ENCODE measurements at regions not wholly inside any gene's neighbourhood (a gene's known extent, or its start where the extent isn't known, plus 50 kb on each side); places are given as distances from the start of the nearest gene placed in this dataset.

DNA sequence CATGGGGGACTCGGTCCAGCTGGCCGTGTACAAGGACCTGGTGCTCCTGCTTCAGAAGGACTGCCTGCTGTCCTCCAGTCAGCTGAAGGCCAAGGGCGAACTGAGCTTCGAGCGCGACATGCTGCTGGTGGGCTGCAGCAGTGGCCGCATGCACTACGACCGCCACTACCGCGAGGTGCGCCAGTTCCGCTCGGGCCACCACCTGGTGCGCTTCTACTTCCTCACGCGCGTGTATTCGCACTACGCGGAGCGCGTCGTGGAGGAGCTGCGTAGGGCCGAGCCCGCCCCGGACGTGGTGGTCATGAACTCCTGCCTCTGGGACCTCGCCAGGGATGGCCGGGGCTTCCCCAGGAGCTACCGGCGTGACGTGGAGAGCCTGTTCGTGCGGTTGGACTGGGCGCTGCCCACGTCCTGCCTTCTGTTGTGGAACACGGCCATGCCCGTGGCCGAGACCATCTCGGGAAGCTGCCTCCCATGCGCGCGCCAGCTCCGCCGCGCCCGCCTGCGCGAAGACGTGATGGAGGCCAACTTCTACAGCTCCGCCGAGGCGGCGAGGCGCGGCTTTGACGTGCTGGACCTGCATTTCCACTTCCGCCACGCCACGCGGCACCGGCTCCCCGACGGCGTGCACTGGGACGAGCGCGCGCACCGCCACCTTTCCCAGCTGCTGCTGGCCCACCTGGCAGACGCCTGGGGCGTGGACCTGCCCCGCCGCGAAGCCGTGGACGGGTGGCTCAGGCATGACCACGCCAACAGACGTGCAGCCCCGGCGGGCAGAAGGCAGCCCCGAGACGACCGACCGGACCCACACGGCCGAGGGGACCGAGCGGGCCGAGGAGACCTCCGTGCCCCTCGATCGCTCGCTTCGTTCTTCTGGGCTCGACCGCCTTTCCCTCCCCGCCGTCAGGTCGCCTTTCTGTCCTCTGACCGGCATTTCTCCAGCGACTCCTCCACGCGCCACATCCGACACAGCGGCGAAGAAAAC, 293.9 kb upstream of the ERBB4 start:
- POLR2A ChIA-PET, result no interaction called here

DNA sequence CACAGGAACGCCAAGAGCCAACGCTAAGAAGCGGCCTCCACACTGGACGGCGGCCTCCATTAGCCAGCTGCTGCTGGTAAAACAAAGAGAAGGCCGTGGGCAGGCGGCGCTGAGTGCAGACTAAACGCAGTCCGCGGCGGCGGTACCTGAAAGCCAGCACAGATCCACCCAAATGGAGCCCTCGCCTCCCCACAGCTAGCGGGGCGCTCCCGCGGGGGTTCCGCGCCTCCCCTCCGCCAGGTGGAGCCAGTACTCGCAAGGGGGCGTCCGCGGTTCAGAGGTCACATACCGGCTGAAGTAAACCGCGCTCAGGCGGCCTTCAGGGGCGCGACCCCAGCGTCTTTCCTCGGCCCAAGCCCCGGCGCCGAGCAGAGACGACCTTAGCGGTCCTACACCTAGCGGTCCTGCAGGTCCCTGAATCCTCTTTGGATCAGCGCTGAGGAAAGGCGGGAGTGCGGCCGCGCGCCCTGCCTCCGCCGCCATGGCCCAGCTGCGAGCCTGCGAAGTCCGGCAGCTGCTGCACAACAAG, 293.1 kb upstream of the ERBB4 start:
- no peak for DNase-seq (ENCODE audit: low read depth, low spot score)
- H3K4me3 ChIP-seq (ENCODE audit: low read depth, low read length), result no peak overlapping the region
- CTCF ChIA-PET, result no interaction called here
- POLR2A ChIA-PET, result no interaction called here
- TF ChIP-seq, protein P1, sequence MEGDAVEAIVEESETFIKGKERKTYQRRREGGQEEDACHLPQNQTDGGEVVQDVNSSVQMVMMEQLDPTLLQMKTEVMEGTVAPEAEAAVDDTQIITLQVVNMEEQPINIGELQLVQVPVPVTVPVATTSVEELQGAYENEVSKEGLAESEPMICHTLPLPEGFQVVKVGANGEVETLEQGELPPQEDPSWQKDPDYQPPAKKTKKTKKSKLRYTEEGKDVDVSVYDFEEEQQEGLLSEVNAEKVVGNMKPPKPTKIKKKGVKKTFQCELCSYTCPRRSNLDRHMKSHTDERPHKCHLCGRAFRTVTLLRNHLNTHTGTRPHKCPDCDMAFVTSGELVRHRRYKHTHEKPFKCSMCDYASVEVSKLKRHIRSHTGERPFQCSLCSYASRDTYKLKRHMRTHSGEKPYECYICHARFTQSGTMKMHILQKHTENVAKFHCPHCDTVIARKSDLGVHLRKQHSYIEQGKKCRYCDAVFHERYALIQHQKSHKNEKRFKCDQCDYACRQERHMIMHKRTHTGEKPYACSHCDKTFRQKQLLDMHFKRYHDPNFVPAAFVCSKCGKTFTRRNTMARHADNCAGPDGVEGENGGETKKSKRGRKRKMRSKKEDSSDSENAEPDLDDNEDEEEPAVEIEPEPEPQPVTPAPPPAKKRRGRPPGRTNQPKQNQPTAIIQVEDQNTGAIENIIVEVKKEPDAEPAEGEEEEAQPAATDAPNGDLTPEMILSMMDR (IDR thresholded peaks at IDR 0.05; ENCODE audit: insufficient read depth, low read length, missing control alignments), result no peak

More for the DNA sequence above, 293.9 kb upstream of the ERBB4 start:
- CTCF ChIA-PET, result interaction anchor here (1.8 kb wide), 1 partner anchor 10 kb away, joined by 4 read pairs; no protein-coding TSS in a partner anchor
- no peak for DNase-seq (ENCODE audit: low read depth, low spot score)
- TF ChIP-seq, protein P1 (IDR thresholded peaks at IDR 0.05; ENCODE audit: insufficient read depth, low read length, missing control alignments), result no peak
- H3K4me3 ChIP-seq (ENCODE audit: low read depth, low read length), result no peak overlapping the region

DNA sequence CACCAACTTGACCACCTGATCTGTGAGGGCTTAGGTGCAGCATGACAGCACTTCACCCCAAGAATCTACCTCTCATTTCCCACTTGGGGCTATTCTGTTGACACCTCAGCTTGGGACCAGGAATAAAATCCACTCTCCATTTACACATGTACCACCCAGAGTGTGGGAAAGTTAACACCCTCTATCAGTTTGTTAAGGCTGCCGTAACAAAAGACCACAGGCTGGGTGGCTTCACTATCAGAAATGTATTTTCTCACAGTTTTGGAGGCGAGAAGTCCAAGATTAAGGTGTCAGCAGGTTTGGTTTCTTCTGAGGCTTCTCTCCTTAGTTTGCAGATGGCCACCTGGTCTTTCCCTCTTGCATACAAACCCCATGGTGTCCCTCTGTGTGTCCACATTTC, 277.7 kb upstream of the ERBB4 start:
- TF ChIP-seq, protein P1 (IDR thresholded peaks at IDR 0.05; ENCODE audit: insufficient read depth, low read length, missing control alignments), result no peak
- no peak overlapping the region for H3K4me3 ChIP-seq (ENCODE audit: low read depth, low read length)
- CTCF ChIA-PET, result no interaction called here
- DNase-seq (ENCODE audit: low read depth, low spot score), result no peak
- POLR2A ChIA-PET, result no interaction called here

DNA sequence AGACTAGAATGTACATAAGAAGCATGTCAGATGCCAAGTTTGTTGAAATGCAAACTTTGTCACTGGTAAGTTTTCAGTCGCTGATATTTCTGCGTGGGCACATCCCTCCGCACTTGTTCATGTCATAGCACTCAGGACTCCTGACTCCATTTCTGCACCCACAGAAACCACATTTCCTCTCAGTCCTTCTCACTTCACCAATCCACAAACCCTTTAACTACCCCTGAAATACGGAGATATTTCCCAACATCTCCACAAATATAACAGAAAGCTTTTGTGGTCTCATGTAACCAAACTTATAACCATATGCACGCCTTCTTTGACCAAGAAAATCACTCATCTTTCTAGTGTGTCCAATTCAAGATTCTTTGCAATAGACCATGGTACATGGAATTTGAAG, 276.9 kb upstream of the ERBB4 start:
- CTCF ChIA-PET, result no interaction called here
- DNase-seq (ENCODE audit: low read depth, low spot score), result no peak
- TF ChIP-seq, protein P1 (IDR thresholded peaks at IDR 0.05; ENCODE audit: insufficient read depth, low read length, missing control alignments), result no peak
- no peak overlapping the region for H3K4me3 ChIP-seq (ENCODE audit: low read depth, low read length)
- POLR2A ChIA-PET, result no interaction called here

DNA sequence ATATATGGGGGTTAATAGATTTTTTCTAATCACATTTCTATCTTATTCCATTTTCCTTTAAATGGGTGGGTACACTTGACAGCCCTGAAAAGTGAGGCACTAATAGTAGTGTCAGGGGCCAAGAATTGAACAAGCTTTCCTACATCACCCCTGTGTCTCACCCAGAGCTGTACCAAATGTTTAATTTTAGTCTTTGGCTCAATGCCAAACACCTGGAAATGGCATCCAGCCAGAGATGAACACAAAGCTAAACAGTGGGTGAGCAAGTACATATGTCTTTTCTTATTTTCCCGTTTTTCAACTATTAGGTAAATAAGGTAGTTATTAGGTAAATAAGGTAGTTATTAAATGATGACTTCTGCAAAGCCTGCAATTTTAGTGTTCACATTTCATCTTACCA, 276.3 kb upstream of the ERBB4 start:
- TF ChIP-seq, protein P1 (IDR thresholded peaks at IDR 0.05; ENCODE audit: insufficient read depth, low read length, missing control alignments), result no peak
- DNase-seq (ENCODE audit: low read depth, low spot score), result no peak
- H3K4me3 ChIP-seq (ENCODE audit: low read depth, low read length), result no peak overlapping the region

DNA sequence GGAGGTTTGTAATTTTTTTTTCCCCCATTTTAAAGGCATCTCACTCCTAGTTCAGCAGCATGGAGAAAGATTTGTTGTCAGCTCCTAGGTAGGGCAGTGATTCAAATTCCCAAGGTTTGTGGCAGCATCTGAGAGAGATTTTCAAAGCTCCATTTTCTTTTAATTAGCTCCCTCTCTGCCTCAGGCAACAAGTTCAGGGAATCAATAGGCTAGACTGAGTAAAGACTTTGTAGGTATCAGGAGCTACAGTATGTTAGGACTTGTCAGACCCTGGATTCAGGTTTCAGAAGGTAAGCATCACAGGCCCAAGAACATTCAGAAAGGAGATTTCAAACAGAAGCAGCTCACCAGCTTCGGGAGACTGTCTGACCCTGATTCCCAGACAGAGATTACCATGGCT, 273.3 kb upstream of the ERBB4 start:
- H3K4me3 ChIP-seq (ENCODE audit: low read depth, low read length), result no peak overlapping the region
- TF ChIP-seq, protein P1 (IDR thresholded peaks at IDR 0.05; ENCODE audit: insufficient read depth, low read length, missing control alignments), result no peak
- no peak for DNase-seq (ENCODE audit: low read depth, low spot score)
- CTCF ChIA-PET, result no interaction called here
- POLR2A ChIA-PET, result no interaction called here

More for the DNA sequence above, 276.3 kb upstream of the ERBB4 start:
- CTCF ChIA-PET, result no interaction called here
- POLR2A ChIA-PET, result no interaction called here

Measured in AG04449 (cell line).